Duodenal mucosa (tissue), 2 donors: ENCODE measurements at regions not wholly inside any gene's neighbourhood (a gene's known extent, or its start where the extent isn't known, plus 50 kb on each side); places are given as distances from the start of the nearest gene placed in this dataset.

Experiments
- H3K27ac ChIP-seq: one replicate; pipeline ENCODE4 v1.7.0; 2013; ENCODE audit warnings: low read depth, low read length
- H3K27me3 ChIP-seq, 2 donors: one replicate each; pipeline ENCODE4 v1.7.0; 2013; ENCODE audit warnings: low read length in 2 of 2, control low read depth in 1 of 2; ENCODE audit not compliant: insufficient read depth in 2 of 2, control insufficient read depth in 1 of 2
- H3K36me3 ChIP-seq, 2 donors: one replicate each; pipeline ENCODE4 v1.7.0; 2013; ENCODE audit warnings: low read length in 2 of 2, control low read depth in 1 of 2; ENCODE audit not compliant: insufficient read depth in 2 of 2, control insufficient read depth in 1 of 2
- H3K4me1 ChIP-seq, 2 donors: one replicate each; pipeline ENCODE4 v1.7.0; 2013; ENCODE audit warnings: low read length in 2 of 2, control low read depth in 1 of 2; ENCODE audit not compliant: insufficient read depth in 2 of 2, control insufficient read depth in 1 of 2
- H3K4me3 ChIP-seq, 2 donors: one replicate each; pipeline ENCODE4 v1.7.0; 2013; ENCODE audit warnings: low read length in 2 of 2, low read depth in 1 of 2
- H3K9ac ChIP-seq, 2 donors: one replicate each; pipeline ENCODE4 v1.7.0; 2013; ENCODE audit warnings: low read length in 2 of 2, low read depth in 1 of 2
- H3K9me3 ChIP-seq, 2 donors: one replicate each; pipeline ENCODE4 v1.7.0; 2013; ENCODE audit warnings: low read length in 2 of 2, control low read depth in 1 of 2; ENCODE audit not compliant: control insufficient read depth in 1 of 2

- H3K36me3 ChIP-seq = no peaks in the 10 kb centered on the region
- H3K9ac ChIP-seq = no peak overlapping the region
- H3K9me3 ChIP-seq = no peaks in the 10 kb centered on the region
- no peak overlapping the region for H3K27ac ChIP-seq
- H3K27me3 ChIP-seq = no peaks in the 10 kb centered on the region
- no peak overlapping the region for H3K4me3 ChIP-seq
- no peaks in the 10 kb centered on the region for H3K4me1 ChIP-seq
These were observed 504.4 kb upstream of the TNP1 start for GRCh38 chr2:217364224-217364623.

DNA sequence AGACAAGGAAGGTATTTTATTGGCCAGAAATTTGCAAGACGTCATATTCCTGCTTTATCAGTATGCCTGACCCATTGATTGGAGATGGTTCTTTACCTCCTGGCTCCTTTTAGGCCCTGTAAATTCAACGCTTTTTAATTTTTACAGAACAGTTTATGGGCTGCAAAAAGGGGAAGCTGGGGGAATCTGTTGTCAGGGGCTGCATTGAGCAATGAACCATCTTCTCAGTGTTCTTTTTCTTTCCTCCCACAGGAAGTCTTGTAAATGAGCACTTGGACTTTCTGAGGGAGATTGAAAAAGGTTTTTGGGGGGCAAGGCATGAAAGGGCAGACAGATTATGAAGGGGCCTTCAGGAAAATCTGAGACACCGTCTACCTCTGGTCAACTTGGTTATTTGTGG, 503.6 kb upstream of the TNP1 start:
- no peaks in the 10 kb centered on the region for H3K4me1 ChIP-seq
- H3K27ac ChIP-seq = no peak overlapping the region
- H3K9me3 ChIP-seq = no peaks in the 10 kb centered on the region
- no peak overlapping the region for H3K9ac ChIP-seq
- H3K36me3 ChIP-seq = no peaks in the 10 kb centered on the region
- no peak overlapping the region for H3K4me3 ChIP-seq
- no peaks in the 10 kb centered on the region for H3K27me3 ChIP-seq

DNA sequence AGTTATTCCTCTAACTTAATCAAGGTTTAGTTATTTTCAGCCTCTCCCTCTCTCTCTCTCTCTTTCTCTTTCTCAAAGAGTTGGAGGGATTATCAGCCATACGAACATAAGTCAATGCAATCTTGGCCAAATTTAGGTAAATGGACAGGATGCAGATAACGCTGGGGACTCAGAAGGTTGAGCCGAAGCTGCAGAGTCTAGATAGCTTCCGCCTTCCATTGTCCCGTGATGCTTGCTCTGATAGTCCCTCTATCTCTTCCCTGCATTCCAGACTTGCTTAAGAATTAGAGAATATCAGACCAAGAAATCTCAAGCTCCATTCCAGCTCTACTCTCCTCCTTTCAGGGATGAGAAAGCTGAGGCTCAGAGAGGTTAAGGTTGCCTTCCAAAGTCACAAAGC, 502.8 kb upstream of the TNP1 start:
- Histone ChIP-seq H3K27me3 (no peaks in the 10 kb centered on the region), H3K4me1 (no peaks in the 10 kb centered on the region), H3K27ac (no peak overlapping the region), H3K36me3 (no peaks in the 10 kb centered on the region), H3K4me3 (no peak overlapping the region), H3K9me3 (no peaks in the 10 kb centered on the region), H3K9ac (no peak overlapping the region)

DNA sequence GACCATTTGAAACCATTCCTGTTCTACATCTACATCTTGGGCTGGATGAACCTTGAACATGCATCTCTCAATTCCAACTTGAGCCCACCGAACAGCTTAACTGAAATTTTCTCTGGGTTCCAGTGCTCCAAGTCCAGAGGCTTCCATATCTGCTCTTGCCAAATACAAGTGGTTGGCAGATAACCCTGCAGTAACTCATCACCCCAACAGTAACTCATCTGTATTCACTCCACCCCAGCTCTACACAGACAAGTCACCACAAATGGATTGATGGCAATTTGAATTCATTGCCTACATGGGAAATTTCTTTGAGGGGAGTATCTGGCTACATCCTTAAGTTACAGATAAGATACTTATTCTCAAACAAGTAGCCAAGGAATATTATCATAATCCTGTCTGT, 502.4 kb upstream of the TNP1 start:
- H3K4me3 ChIP-seq = no peak overlapping the region
- no peak overlapping the region for H3K27ac ChIP-seq
- no peaks in the 10 kb centered on the region for H3K9me3 ChIP-seq
- no peaks in the 10 kb centered on the region for H3K27me3 ChIP-seq
- no peaks in the 10 kb centered on the region for H3K4me1 ChIP-seq
- H3K9ac ChIP-seq = no peak overlapping the region
- no peaks in the 10 kb centered on the region for H3K36me3 ChIP-seq

GRCh38 chr2:217361483-217361880, 501.6 kb upstream of the TNP1 start:
- no peaks in the 10 kb centered on the region for H3K27me3 ChIP-seq
- no peaks in the 10 kb centered on the region for H3K9me3 ChIP-seq
- H3K9ac ChIP-seq = no peak overlapping the region
- H3K4me3 ChIP-seq = no peak overlapping the region
- no peaks in the 10 kb centered on the region for H3K36me3 ChIP-seq
- no peak overlapping the region for H3K27ac ChIP-seq
- H3K4me1 ChIP-seq = no peaks in the 10 kb centered on the region

GRCh38 chr2:217360781-217361482, 501.1 kb upstream of the TNP1 start:
- H3K27me3 ChIP-seq = no peaks in the 10 kb centered on the region
- H3K4me1 ChIP-seq = no peaks in the 10 kb centered on the region
- no peaks in the 10 kb centered on the region for H3K9me3 ChIP-seq
- no peak overlapping the region for H3K4me3 ChIP-seq
- H3K9ac ChIP-seq = no peak overlapping the region
- no peak overlapping the region for H3K27ac ChIP-seq
- no peaks in the 10 kb centered on the region for H3K36me3 ChIP-seq

DNA sequence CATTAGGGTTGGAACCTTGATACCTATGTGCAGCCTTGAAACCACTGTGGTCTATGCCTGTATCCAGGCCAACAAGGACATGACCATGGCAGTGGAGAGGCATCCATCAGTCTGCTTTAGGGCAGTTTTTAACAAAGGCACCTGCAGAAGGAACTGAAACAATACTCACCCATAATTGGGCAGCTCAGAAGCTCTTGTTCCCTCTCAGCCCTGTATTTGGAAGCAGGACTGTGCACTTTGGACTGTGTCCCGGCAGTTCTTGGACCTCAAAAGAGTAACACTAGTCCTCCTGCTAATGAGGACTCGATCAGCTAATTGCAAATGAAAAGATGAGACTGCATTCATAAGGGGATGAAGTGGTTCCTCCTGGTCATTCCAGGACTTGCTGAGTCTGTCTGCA, 500.2 kb upstream of the TNP1 start:
- no peaks in the 10 kb centered on the region for H3K9me3 ChIP-seq
- no peaks in the 10 kb centered on the region for H3K4me1 ChIP-seq
- no peaks in the 10 kb centered on the region for H3K36me3 ChIP-seq
- no peak overlapping the region for H3K27ac ChIP-seq
- H3K9ac ChIP-seq = no peak overlapping the region
- no peaks in the 10 kb centered on the region for H3K27me3 ChIP-seq
- no peak overlapping the region for H3K4me3 ChIP-seq

- H3K36me3 ChIP-seq = no peaks in the 10 kb centered on the region
- no peak overlapping the region for H3K9ac ChIP-seq
- no peaks in the 10 kb centered on the region for H3K27me3 ChIP-seq
- no peak overlapping the region for H3K27ac ChIP-seq
- no peaks in the 10 kb centered on the region for H3K4me1 ChIP-seq
- no peaks in the 10 kb centered on the region for H3K9me3 ChIP-seq
- H3K4me3 ChIP-seq = no peak overlapping the region
These were observed 498.2 kb upstream of the TNP1 start for GRCh38 chr2:217357886-217358620.

DNA sequence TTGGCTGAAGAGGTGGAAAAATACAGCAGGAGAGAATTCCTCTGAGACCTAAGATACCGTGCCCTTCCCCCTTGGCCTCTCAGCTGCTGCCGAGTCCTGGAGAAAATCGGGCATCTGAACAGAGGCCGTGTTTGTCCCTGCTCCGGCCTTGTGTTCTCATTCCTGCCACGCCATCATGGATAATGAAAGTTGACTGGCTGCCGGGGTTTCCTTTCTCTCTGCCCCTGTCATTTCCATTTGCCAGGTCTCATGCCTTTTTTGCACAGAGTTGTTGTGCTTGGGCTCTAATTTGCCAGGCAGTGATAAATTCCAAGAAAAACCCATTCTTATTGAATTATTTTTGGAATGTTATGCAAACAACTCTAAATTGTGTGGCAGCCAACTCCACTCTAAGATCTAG, 496.9 kb upstream of the TNP1 start:
- H3K9ac ChIP-seq = no peak overlapping the region
- no peak overlapping the region for H3K4me3 ChIP-seq
- no peaks in the 10 kb centered on the region for H3K4me1 ChIP-seq
- no peaks in the 10 kb centered on the region for H3K9me3 ChIP-seq
- H3K27ac ChIP-seq = no peak overlapping the region
- no peaks in the 10 kb centered on the region for H3K27me3 ChIP-seq
- no peaks in the 10 kb centered on the region for H3K36me3 ChIP-seq

DNA sequence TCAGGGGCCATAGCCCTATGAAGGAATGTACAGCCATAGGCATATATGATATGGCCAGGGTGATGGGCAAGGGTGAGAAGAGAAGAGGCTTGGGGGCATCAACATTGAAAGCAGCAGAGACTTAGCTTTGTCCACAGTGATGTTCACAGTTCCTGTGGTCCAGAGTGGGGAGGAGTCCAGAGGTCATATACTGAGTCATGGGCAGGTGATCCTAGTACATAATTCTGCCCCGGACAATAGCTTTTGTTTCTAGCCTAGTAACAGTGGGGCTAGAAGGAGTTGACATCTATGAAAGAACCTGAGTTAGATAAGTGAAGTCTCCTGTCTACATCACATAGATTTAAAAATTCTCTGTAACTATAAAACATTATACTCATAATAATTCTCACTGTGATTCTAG, 496.3 kb upstream of the TNP1 start:
- Histone ChIP-seq H3K9ac (no peak overlapping the region), H3K4me3 (no peak overlapping the region), H3K27ac (no peak overlapping the region), H3K9me3 (no peaks in the 10 kb centered on the region), H3K36me3 (no peaks in the 10 kb centered on the region), H3K4me1 (no peaks in the 10 kb centered on the region), H3K27me3 (no peaks in the 10 kb centered on the region)
